Neural cell (in vitro differentiated cells): ENCODE measurements at regions not wholly inside any gene's neighbourhood (a gene's known extent, or its start where the extent isn't known, plus 50 kb on each side); places are given as distances from the start of the nearest gene placed in this dataset.

Experiments used
- CTCF ChIP-seq: fragments of 450-650 bp; IDR thresholded peaks from 2 replicates; pipeline ENCODE4 v1.5.1; 2014; ENCODE audit warnings: antibody characterized with exemption, mild to moderate bottlenecking, moderate library complexity; ENCODE audit not compliant: poor library complexity, severe bottlenecking
- EP300 ChIP-seq: fragments of 450-650 bp; conservative IDR thresholded peaks from 2 replicates; pipeline ENCODE4 v1.6.1; 2014; ENCODE audit warnings: antibody characterized with exemption, mild to moderate bottlenecking, moderate library complexity; ENCODE audit not compliant: poor library complexity, severe bottlenecking
- EZH2 ChIP-seq: fragments of 200-600, 300-800 bp; shearing (Covaris generic), sonication (generic); IDR thresholded peaks from 2 replicates; pipeline ENCODE4 v1.6.1; 2014; ENCODE audit warnings: antibody characterized with exemption, low read length, borderline replicate concordance, mild to moderate bottlenecking; ENCODE audit not compliant: insufficient read depth, poor library complexity, severe bottlenecking
- POLR2AphosphoS5 ChIP-seq: IDR thresholded peaks from 2 replicates; pipeline ENCODE4 v1.6.1; 2012
- RAD21 ChIP-seq: fragments of 450-650 bp; conservative IDR thresholded peaks from 2 replicates; pipeline ENCODE4 v1.6.1; 2014; ENCODE audit warnings: antibody characterized with exemption, mild to moderate bottlenecking, moderate library complexity
- REST ChIP-seq: IDR thresholded peaks from 2 replicates; pipeline ENCODE4 v1.6.1; 2012; ENCODE audit warnings: borderline replicate concordance
- SMC3 ChIP-seq: fragments of 450-650 bp; conservative IDR thresholded peaks from 2 replicates; pipeline ENCODE4 v1.6.1; 2014; ENCODE audit warnings: antibody characterized with exemption, mild to moderate bottlenecking, moderate library complexity; ENCODE audit not compliant: poor library complexity
- TAF1 ChIP-seq: IDR thresholded peaks from 2 replicates; pipeline ENCODE4 v1.6.1; 2012; ENCODE audit warnings: low read depth

GRCh38 chr11:27965559-27965958 is 142.4 kb downstream of the KIF18A start:
- no peak for TF ChIP-seq REST
- no peak for TF ChIP-seq POLR2AphosphoS5
- no peak for TF ChIP-seq CTCF
- no peak for TF ChIP-seq EZH2
- no peak for TF ChIP-seq EP300
- TF ChIP-seq RAD21 = no peak
- TF ChIP-seq SMC3 = no peak
- TF ChIP-seq TAF1 = no peak
